ENCODE measurements at regions not wholly inside any gene's neighbourhood (a gene's known extent, or its start where the extent isn't known, plus 50 kb on each side); places are given as distances from the start of the nearest gene placed in this dataset.

GRCh38 chr3:153330901-153331300, 168.9 kb downstream of the RAP2B start:
- TF ChIP-seq CTCF (conservative IDR thresholded peaks at IDR 0.05; ENCODE audit: low read length) = no peak
- TF ChIP-seq EZH2phosphoT487 (IDR thresholded peaks at IDR 0.05; ENCODE audit: borderline replicate concordance, low read depth, low read length) = no peak
